DOHH2 (cell line): ENCODE measurements at regions not wholly inside any gene's neighbourhood (a gene's known extent, or its start where the extent isn't known, plus 50 kb on each side); places are given as distances from the start of the nearest gene placed in this dataset.

Experiments used
- H3F3A ChIP-seq: fragments of 200-600 bp; sonication (generic), shearing (Covaris generic); 2 replicates; pipeline ENCODE4 v1.6.0; 2016; ENCODE audit warnings: antibody characterized with exemption, mild to moderate bottlenecking; ENCODE audit not compliant: control insufficient read depth, insufficient read depth
- H3K27ac ChIP-seq: fragments of 200-600 bp; sonication (generic); 2 replicates; pipeline ENCODE4 v1.5.1; 2014; ENCODE audit warnings: low read depth, mild to moderate bottlenecking, low read length, moderate library complexity
- H3K27me3 ChIP-seq: fragments of 200-600 bp; sonication (generic); 2 replicates; pipeline ENCODE4 v1.6.1; 2014; ENCODE audit warnings: mild to moderate bottlenecking, low read length, mixed read lengths; ENCODE audit not compliant: control insufficient read depth
- H3K36me3 ChIP-seq: fragments of 200-600 bp; sonication (generic); 2 replicates; pipeline ENCODE4 v1.6.1; 2014; ENCODE audit warnings: mild to moderate bottlenecking, low read length, moderate library complexity, mixed read lengths; ENCODE audit not compliant: control insufficient read depth
- H3K4me1 ChIP-seq: fragments of 200-600 bp; sonication (generic); 2 replicates; pipeline ENCODE4 v1.6.1; 2014; ENCODE audit warnings: mild to moderate bottlenecking, low read length, mixed read lengths; ENCODE audit not compliant: control insufficient read depth
- H3K4me2 ChIP-seq: fragments of 200-600 bp; sonication (generic); 2 replicates; pipeline ENCODE4 v1.6.0; 2014; ENCODE audit warnings: mild to moderate bottlenecking, low read length, moderate library complexity
- H3K4me3 ChIP-seq: fragments of 200-600 bp; sonication (generic); 2 replicates; pipeline ENCODE4 v1.5.1; 2014; ENCODE audit warnings: mild to moderate bottlenecking, low read length, mixed read lengths
- H3K79me2 ChIP-seq: fragments of 200-600 bp; sonication (generic); 2 replicates; pipeline ENCODE4 v1.6.1; 2014; ENCODE audit warnings: mild to moderate bottlenecking, low read length, mixed read lengths; ENCODE audit not compliant: control insufficient read depth
- H3K9me2 ChIP-seq: fragments of 200-600 bp; sonication (generic); replicated peaks from 2 replicates; pipeline ENCODE4 v1.6.1; 2014; ENCODE audit warnings: mild to moderate bottlenecking, low read length, mixed read lengths; ENCODE audit not compliant: control insufficient read depth
- H3K9me3 ChIP-seq: fragments of 200-600 bp; sonication (generic); 2 replicates; pipeline ENCODE4 v1.6.1; 2014; ENCODE audit warnings: antibody characterized with exemption, low read length, mixed read lengths; ENCODE audit not compliant: control insufficient read depth, insufficient read depth
- H4K20me1 ChIP-seq: fragments of 200-600 bp; sonication (generic); 2 replicates; pipeline ENCODE4 v1.6.0; 2014; ENCODE audit warnings: low read depth, mild to moderate bottlenecking, antibody characterized with exemption, low read length, moderate library complexity; ENCODE audit not compliant: control insufficient read depth, insufficient read depth
- CTCF ChIP-seq: fragments of 200-600 bp; sonication (generic); IDR thresholded peaks from one replicate; pipeline ENCODE4 v1.5.1; 2014; ENCODE audit warnings: antibody characterized with exemption, mild to moderate bottlenecking, low read depth, low read length; ENCODE audit not compliant: poor library complexity, severe bottlenecking
- EZH2phosphoT487 ChIP-seq: fragments of 200-600 bp; sonication (generic); IDR thresholded peaks from 2 replicates; pipeline ENCODE4 v1.6.1; 2017; ENCODE audit warnings: borderline replicate concordance, mild to moderate bottlenecking, antibody characterized with exemption, low read length, moderate library complexity, mixed read lengths

DNA sequence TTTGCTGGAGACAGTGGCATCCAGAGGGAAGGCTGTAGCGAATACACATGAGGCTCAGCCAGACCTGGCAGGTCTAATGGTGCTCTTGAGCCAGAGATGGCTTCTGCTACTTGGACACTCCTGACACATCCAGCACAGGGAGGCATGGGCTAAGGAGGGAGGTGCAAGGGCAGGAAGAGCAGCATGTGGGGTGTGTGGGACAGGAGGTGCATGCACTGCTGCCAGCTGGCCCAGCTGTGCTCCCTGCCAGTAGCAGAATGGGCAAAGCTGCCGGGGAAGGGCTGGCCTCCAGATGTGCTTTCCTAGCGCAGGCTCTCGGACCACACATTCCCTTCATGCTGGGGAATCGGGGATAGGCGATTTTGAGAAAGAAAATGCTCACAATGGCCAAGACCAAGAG is 309.2 kb downstream of the CDC5L start:
- H3K9me2 ChIP-seq, result no peaks in the 10 kb centered on the region
- H3K4me1 ChIP-seq, result no peaks in the 10 kb centered on the region
- no peak overlapping the region for H3K4me3 ChIP-seq
- no peaks in the 10 kb centered on the region for H3F3A ChIP-seq
- H3K27me3 ChIP-seq, result no peaks in the 10 kb centered on the region
- no peaks in the 10 kb centered on the region for H3K36me3 ChIP-seq
- no peak overlapping the region for H3K27ac ChIP-seq
- no peaks in the 10 kb centered on the region for H4K20me1 ChIP-seq
- H3K9me3 ChIP-seq, result no peaks in the 10 kb centered on the region
- no peak overlapping the region for H3K4me2 ChIP-seq
- no peak for TF ChIP-seq CTCF
- no peak for TF ChIP-seq EZH2phosphoT487
- H3K79me2 ChIP-seq, result no peaks in the 10 kb centered on the region

GRCh38 chr6:44697327-44697726 is 309.8 kb downstream of the CDC5L start:
- Histone ChIP-seq H3K4me1 (no peaks in the 10 kb centered on the region), H4K20me1 (no peaks in the 10 kb centered on the region), H3K27ac (no peak overlapping the region), H3K9me2 (no peaks in the 10 kb centered on the region), H3K27me3 (no peaks in the 10 kb centered on the region), H3F3A (no peaks in the 10 kb centered on the region), H3K9me3 (no peaks in the 10 kb centered on the region), H3K4me3 (no peak overlapping the region), H3K36me3 (no peaks in the 10 kb centered on the region), H3K4me2 (no peak overlapping the region), H3K79me2 (no peaks in the 10 kb centered on the region)
- TF ChIP-seq CTCF (no peak), EZH2phosphoT487 (no peak)

DNA sequence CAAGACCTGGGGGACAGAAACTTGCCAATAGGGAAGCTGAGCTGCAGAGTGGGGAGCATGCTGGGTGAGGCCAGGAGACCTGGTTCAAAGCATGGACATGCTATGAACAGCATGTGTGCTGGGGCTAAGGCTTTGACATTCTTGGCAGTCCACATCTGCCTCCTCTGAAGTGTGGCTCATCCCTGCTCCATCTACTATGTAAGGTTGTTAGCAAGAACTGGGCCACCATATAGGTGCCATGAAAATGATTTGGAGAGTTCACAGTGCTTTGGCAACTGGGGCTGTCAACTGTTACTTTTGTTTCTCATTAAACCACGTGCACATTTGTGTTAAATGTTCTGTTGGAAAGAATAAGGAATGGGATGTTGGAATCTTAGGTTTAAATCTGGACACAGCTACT is 311.1 kb downstream of the CDC5L start:
- H3K9me3 ChIP-seq, result no peaks in the 10 kb centered on the region
- no peaks in the 10 kb centered on the region for H3K9me2 ChIP-seq
- no peak overlapping the region for H3K27ac ChIP-seq
- H3K4me1 ChIP-seq, result no peaks in the 10 kb centered on the region
- no peak overlapping the region for H3K4me3 ChIP-seq
- H3F3A ChIP-seq, result no peaks in the 10 kb centered on the region
- no peaks in the 10 kb centered on the region for H3K27me3 ChIP-seq
- no peak for TF ChIP-seq CTCF
- no peak for TF ChIP-seq EZH2phosphoT487
- no peaks in the 10 kb centered on the region for H3K79me2 ChIP-seq
- H3K36me3 ChIP-seq, result no peaks in the 10 kb centered on the region
- H4K20me1 ChIP-seq, result no peaks in the 10 kb centered on the region
- H3K4me2 ChIP-seq, result no peak overlapping the region

- no peaks in the 10 kb centered on the region for H3K9me3 ChIP-seq
- no peak overlapping the region for H3K4me3 ChIP-seq
- TF ChIP-seq EZH2phosphoT487 (no peak), CTCF (no peak)
- H3K36me3 ChIP-seq, result no peaks in the 10 kb centered on the region
- H3K27me3 ChIP-seq, result no peaks in the 10 kb centered on the region
- H3K4me2 ChIP-seq, result no peak overlapping the region
- no peaks in the 10 kb centered on the region for H3K9me2 ChIP-seq
- no peaks in the 10 kb centered on the region for H3K4me1 ChIP-seq
- H3K79me2 ChIP-seq, result no peaks in the 10 kb centered on the region
- H4K20me1 ChIP-seq, result no peaks in the 10 kb centered on the region
- no peaks in the 10 kb centered on the region for H3F3A ChIP-seq
- H3K27ac ChIP-seq, result no peak overlapping the region
Measured at GRCh38 chr6:44699082-44699481, 311.6 kb downstream of the CDC5L start.
